DMS153 (cell line): ENCODE measurements at regions not wholly inside any gene's neighbourhood (a gene's known extent, or its start where the extent isn't known, plus 50 kb on each side); places are given as distances from the start of the nearest gene placed in this dataset.

Experiments
- DNase-seq: peaks from one replicate; lab custom pipeline; 2025; lab: John Stamatoyannopoulos, UW

DNA sequence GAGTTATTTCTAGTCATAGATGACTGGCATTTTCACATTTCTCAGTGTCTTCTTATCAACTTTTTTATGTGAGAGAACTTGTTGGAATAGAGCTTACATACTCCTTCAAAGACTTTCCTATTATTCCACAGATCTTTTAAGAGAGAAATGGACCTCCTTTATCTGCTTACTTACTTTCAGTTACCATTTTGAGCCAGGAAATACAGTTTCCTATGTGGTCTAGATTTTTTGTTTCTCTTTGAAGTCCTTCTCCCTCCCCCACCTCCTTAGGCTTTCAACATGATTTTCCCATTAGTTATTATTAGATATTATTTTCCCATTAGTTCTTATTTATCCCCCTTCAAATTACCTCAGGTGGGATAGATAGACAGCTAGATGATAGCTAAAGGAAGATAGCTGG lies 289.1 kb upstream of the ITGA1 start:
- no peak for DNase-seq

- no peak for DNase-seq
These were observed 285.2 kb upstream of the ITGA1 start for GRCh38 chr5:52502460-52502999.

- DNase-seq, result no peak
These were observed 283.0 kb upstream of the ITGA1 start for GRCh38 chr5:52504584-52505240.

DNA sequence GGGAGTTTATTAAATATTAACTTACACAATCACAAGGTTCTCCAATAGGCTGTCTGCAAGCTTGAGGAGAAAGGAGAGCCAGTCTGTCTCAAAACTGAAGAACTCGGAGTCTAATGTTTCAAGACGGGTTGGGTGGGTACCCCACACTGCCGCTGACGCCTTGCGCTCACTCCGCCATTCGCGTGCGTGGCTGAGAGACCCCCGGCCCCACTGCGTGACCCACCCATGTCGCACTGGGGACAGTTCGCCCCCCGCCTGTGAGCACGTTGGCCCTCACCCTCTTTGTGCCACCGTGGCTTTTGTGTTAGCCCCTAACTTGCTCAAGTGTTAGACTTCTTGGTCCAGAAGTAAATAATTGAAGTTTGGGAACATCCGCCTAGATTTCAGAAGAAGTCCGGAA lies 270.0 kb upstream of the ITGA1 start:
- no peak for DNase-seq

- no peak for DNase-seq
These were observed 267.5 kb upstream of the ITGA1 start for GRCh38 chr5:52520171-52520570.

DNA sequence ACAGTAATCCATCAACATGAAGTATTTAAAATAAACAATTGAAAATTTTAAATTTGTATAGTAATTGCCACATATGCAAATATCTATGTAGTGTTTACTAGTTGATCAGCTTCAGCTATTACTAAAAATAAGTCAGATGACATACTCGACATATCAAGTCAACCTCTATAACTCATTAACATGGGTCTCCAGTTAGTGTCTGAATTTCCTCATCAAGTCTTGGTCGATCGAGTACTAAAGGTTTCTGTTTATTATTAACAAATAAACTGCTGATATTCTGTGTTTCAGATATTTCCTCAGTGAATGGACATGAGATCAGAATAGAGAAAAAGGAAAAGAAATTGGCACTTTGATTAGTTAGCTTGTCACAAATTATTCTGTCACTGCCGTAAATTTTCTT lies 266.5 kb upstream of the ITGA1 start:
- DNase-seq, result no peak

GRCh38 chr5:52523701-52524100 lies 264.0 kb upstream of the ITGA1 start:
- DNase-seq, result peak; percentile 31

DNA sequence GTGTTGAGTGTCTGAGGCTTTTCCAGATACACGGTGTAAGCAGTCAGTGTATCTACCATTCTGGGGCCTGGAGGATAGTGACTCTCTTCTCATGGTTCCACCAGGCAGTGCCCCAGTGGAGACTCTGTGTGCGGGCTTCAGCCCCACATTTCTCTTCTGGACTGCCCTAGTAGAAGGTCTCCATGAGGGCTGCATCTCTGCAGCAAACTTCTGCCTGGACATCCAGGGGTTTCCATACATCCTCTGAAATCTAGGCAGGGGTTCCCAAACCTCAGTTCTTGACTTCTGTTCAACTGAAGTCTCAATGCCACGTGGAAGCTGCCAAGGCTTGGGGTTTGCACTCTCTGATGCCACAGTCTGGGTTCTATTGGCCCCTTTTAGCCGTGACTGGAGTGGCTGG lies 256.6 kb upstream of the ITGA1 start:
- no peak for DNase-seq

DNA sequence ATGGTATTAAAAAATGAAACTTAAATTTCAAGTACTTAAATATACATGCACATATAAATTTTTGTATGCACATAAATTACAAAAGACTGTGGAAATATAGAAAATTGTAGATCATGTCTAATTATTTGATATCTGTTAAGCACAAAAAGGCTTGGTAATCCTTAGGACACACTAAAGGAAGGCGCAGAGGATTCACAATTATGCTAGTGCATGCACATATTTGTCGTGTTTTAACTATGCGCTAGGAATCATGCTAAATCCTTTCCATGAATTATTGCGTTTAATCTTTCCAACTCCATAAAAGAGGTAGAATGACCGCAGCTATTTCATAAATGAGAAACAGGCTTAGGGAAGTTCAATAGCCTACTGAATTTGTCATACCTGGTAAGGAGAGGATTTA lies 244.1 kb upstream of the ITGA1 start:
- no peak for DNase-seq

- no peak for DNase-seq
These were observed 243.0 kb upstream of the ITGA1 start for GRCh38 chr5:52544738-52545137.

- no peak for DNase-seq
These were observed 233.4 kb upstream of the ITGA1 start for GRCh38 chr5:52554293-52554692.

GRCh38 chr5:52560366-52560765 lies 227.3 kb upstream of the ITGA1 start:
- peak; percentile 68 for DNase-seq

GRCh38 chr5:52562473-52562872 lies 225.2 kb upstream of the ITGA1 start:
- no peak for DNase-seq

GRCh38 chr5:52564587-52564986 lies 223.1 kb upstream of the ITGA1 start:
- DNase-seq, result no peak

- no peak for DNase-seq
These were observed 210.2 kb upstream of the ITGA1 start for GRCh38 chr5:52577546-52577945.

- peak; percentile 58 for DNase-seq
These were observed 208.3 kb upstream of the ITGA1 start for GRCh38 chr5:52579391-52579790.

DNA sequence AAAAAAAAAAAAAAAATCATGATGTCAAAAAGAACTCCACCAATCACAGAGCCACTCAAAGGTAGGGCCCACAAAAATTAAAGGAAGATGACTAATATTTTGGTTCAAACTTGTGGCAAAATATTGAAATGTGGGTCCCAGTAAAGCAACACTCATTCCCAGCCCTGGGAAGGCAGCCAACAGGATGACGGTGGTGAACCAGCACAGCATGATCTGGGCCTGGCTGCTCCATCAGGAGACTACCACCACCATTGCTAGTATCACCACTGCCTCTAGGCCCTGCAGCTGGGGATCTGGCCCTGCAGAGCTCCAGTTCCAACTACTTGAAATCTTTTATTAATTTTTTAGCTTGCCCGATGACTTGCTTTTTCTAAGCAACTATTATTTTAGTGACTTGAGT lies 206.8 kb upstream of the ITGA1 start:
- DNase-seq, result no peak

DNA sequence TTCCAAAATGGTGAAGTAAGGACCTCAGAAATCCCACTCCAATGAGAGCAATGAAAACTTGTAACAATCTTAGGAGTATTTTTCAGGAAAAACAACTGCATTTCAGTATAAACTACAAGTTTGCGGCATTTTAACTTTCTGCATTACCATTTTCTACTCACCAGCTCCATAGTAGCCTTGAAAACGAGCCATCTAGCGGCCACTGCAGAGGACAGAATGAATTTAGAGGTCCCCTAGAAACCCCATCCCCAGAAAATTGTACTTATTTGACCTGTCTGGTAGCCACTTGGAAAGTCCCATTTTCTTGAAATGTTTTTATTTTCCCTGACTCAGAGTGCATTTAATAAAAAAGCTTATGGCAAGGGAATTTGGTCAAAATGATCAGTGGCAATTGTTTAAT lies 205.4 kb upstream of the ITGA1 start:
- DNase-seq, result no peak

- no peak for DNase-seq
These were observed 200.6 kb upstream of the ITGA1 start for GRCh38 chr5:52587131-52587530.

- no peak for DNase-seq
These were observed 190.1 kb upstream of the ITGA1 start for GRCh38 chr5:52597625-52598024.

DNA sequence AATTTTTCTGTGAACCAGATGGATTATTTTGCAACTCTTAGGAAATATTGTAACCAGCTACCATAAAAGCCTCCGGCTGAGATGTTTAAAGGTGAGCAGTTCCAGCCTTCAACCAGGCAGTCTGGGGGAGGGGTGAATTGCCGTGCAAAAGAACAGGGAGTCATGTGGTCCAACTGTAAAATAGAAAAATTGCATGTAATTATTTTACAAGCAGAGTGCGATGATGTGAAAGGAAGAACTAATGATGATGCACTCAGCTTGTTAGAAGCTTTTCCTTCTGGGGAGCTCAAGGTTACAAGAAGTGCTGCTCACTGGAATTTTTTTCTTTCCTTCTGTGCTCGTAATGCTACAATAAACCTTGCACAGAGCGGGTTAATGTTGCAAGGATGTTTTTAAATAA lies 188.7 kb upstream of the ITGA1 start:
- DNase-seq, result no peak

DNA sequence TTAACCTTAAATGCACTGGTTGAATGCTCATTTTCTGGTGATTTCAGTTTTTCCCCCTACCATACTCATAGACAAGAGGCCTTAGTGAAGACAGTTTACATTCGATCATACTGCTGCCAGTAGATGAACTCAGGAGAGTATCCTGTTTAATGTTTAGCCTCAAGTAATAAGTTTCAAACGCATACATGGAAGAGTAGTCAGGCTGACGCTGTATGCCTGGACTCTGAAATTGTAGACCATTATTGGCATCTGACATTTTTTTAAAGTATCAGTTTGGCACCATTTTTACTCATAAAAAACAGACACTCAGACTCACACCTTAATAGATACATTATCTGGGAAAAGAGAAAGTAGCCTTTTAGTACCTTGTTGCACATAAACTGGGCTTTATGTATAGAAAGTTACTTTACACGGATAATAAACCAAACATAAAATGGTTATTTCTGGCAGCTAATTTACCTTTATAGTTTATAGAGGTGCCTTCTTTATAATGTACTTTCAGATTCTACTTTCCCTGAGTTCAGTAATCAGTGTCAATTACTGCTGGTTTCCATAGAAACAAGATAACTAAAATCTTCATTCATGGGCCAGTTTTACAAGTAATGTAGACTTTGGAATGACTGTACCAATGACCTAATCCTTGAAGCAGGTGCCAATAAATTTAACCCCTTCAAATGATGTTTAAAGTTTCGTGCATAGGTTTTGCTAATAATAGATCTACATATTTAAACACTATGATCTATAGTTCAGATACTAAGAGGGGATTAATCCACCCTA lies 183.8 kb upstream of the ITGA1 start:
- no peak for DNase-seq
